ENCODE measurements at regions not wholly inside any gene's neighbourhood (a gene's known extent, or its start where the extent isn't known, plus 50 kb on each side); places are given as distances from the start of the nearest gene placed in this dataset.

- DNase-seq (ENCODE audit: low read depth), result no peak
Observed at GRCh38 chr3:28088811-28089526, 152.4 kb upstream of the CMC1 start.

GRCh38 chr3:28089527-28089897 is 151.9 kb upstream of the CMC1 start:
- DNase-seq (ENCODE audit: low read depth), result no peak

- no peak for DNase-seq (ENCODE audit: low read depth)
Observed at GRCh38 chr3:28099296-28099695, 142.1 kb upstream of the CMC1 start.

- no peak for DNase-seq (ENCODE audit: low read depth)
Observed at GRCh38 chr3:28101705-28102104, 139.7 kb upstream of the CMC1 start.

- DNase-seq (ENCODE audit: low read depth), result no peak
Observed at GRCh38 chr3:28103861-28104260, 137.6 kb upstream of the CMC1 start.

- no peak for DNase-seq (ENCODE audit: low read depth)
Observed at GRCh38 chr3:28104896-28105534, 136.4 kb upstream of the CMC1 start.

- no peak for DNase-seq (ENCODE audit: low read depth)
Observed at GRCh38 chr3:28109829-28110228, 131.6 kb upstream of the CMC1 start.

- DNase-seq (ENCODE audit: low read depth), result no peak
Observed at GRCh38 chr3:28110869-28111268, 130.6 kb upstream of the CMC1 start.

GRCh38 chr3:28114893-28115292 is 126.5 kb upstream of the CMC1 start:
- no peak for DNase-seq (ENCODE audit: low read depth)

- no peak for DNase-seq (ENCODE audit: low read depth)
Observed at GRCh38 chr3:28115316-28115715, 126.1 kb upstream of the CMC1 start.

- DNase-seq (ENCODE audit: low read depth), result no peak
Observed at GRCh38 chr3:28117598-28117997, 123.8 kb upstream of the CMC1 start.

- DNase-seq (ENCODE audit: low read depth), result no peak
Observed at GRCh38 chr3:28118087-28118486, 123.3 kb upstream of the CMC1 start.

GRCh38 chr3:28122227-28122626 is 119.2 kb upstream of the CMC1 start:
- no peak for DNase-seq (ENCODE audit: low read depth)

GRCh38 chr3:28124882-28125281 is 116.5 kb upstream of the CMC1 start:
- no peak for DNase-seq (ENCODE audit: low read depth)

- no peak for DNase-seq (ENCODE audit: low read depth)
Observed at GRCh38 chr3:28125342-28125741, 116.1 kb upstream of the CMC1 start.

GRCh38 chr3:28130836-28131235 is 110.6 kb upstream of the CMC1 start:
- DNase-seq (ENCODE audit: low read depth), result no peak

GRCh38 chr3:28132941-28133340 is 108.5 kb upstream of the CMC1 start:
- no peak for DNase-seq (ENCODE audit: low read depth)

- no peak for DNase-seq (ENCODE audit: low read depth)
Observed at GRCh38 chr3:28134198-28134597, 107.2 kb upstream of the CMC1 start.

GRCh38 chr3:28134792-28135375 is 106.5 kb upstream of the CMC1 start:
- DNase-seq (ENCODE audit: low read depth), result no peak

- no peak for DNase-seq (ENCODE audit: low read depth)
Observed at GRCh38 chr3:28136607-28137216, 104.7 kb upstream of the CMC1 start.

GRCh38 chr3:28138043-28138610 is 103.3 kb upstream of the CMC1 start:
- DNase-seq (ENCODE audit: low read depth), result no peak

GRCh38 chr3:28139288-28139687 is 102.1 kb upstream of the CMC1 start:
- DNase-seq (ENCODE audit: low read depth), result no peak
